Jurkat, Clone E6-1 (cell line): ENCODE measurements at regions not wholly inside any gene's neighbourhood (a gene's known extent, or its start where the extent isn't known, plus 50 kb on each side); places are given as distances from the start of the nearest gene placed in this dataset.
"Not testable (repeated sequence)": the region's sequence is repeated elsewhere in the genome, so short reads cannot be mapped to it uniquely, and the experiment has no call there.

ENCODE experiments used
- DNase-seq: peaks from one replicate; pipeline ENCODE4 v3.0.0-alpha.2; 2011; ENCODE audit warnings: low read depth, low spot score
- H3K4me3 ChIP-seq: 2 replicates; pipeline ENCODE4 v1.5.1; 2011; ENCODE audit warnings: mild to moderate bottlenecking, low read length, control low read depth, moderate library complexity

DNA sequence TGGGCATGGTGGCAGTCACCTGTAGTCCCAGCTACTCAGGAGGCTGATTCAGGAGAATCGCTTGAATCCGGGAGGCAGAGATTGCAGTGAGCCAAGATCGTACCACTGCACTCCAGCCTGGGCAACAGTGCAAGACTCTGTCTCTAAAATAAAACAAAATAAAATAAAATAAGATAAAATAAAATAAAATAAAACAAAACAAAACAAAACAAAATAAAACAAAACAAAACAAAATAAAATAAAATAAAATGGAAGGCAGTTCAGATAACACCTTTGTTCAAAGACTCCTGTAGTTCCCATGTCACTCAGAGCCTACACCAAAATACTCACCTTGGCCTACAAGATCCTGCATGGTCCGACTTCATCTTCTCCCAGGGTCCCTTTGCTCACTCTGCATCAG lies 61.3 kb downstream of the SYF2 start:
- H3K4me3 ChIP-seq, DNase-seq: not testable (repeated sequence)

DNA sequence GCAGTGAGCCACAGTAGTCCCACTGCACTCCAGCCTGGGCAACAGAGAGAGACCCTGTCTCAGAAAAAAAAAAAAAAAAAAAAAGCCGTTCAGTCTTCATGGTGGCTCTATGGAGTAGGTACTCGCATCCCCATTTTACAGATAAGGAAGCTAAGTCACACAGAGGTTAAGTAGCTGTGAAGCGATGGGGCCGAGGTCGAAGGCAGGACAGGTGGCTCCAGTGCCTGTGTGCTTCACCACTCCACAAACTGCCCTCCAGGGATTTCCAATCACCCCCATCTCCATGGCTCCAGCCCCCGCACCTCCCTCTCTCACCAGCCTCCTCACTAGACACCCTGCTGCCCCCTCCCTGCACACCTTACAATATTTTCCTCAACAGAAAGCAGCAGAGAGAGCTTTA lies 61.9 kb downstream of the SYF2 start:
- H3K4me3 ChIP-seq, result no peak overlapping the region
- DNase-seq, result no peak

DNA sequence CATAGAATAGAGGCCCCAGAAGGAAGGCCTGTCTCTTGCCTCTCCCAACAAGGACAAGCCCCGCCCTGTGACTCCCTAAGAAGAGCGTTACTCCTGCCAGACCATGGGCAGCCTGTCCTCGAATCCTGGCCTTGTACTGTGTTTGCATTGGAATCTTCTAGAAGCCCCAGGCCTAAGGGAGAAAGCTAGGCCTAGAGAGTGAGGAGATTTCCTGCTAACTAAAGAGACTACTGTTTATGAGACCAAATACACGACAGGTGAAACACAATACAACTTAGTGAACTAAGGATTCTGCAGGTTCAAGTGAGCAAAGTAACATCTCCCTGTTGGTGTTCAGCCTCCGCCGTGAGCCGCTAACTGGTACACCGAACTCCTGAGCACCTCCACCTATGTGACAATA lies 62.7 kb downstream of the SYF2 start:
- DNase-seq, result no peak

DNA sequence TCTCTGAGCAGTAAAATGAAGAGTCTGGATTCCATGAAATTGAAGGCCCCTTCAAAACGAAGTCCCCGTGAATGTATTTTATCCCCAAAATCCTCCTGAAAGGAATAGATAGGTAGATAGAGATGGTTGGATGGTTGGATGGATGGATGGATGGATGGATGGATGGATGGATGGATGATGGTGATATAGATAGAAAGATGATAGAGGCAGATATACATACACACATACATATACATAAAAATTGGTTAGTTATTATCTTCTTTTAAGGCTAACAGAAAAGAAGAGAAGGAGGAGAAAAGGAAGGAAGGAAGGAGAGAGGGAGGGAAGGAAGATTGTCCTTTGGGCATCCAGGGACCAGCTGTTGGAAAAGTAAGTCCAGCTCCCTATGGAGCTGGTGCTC lies 63.1 kb downstream of the SYF2 start:
- no peak overlapping the region for H3K4me3 ChIP-seq
- DNase-seq, result no peak

More for the DNA sequence above, 62.7 kb downstream of the SYF2 start:
- no peak overlapping the region for H3K4me3 ChIP-seq

DNA sequence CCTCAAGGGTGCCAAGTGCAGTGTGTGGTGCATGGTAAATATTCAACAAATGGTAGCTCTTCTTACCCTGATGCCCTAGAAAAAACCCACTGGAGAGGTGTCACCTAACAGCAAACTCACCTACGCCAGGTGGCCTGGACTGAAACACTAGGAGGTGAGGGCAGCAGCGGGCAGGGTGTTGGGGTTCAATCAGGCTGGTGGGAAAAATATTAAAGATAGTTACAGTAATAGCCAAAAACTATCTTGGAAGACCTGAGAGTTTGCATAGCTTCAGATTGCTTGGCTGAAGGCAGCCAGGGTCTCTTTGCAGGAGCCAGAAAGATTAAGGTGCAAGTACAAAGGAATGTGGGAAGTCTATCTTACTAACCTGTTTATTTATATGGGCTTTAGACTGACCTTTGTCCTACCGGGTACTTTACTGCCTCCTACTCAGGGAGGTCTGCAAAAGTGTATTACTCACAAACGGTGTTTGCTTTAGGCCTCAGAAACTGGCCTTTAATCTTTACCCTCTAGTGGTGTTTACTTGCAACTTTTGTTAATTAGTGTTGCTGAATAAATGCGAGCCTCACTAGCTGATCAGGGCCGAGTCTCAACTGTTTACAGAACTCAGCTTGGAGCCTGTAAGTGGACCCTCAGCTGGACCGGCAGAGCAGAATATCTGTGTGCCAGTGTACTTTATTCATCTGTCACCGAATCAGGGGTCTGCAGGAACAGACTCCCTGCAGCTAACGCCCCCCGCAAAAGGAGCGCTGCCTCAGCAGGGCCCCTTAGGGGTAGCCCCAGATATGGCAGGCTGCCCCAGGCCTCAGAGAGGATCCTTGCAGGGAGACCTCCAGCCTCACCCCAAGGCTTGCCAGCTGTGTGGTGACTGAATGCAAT lies 63.9 kb downstream of the SYF2 start:
- DNase-seq, result no peak
- H3K4me3 ChIP-seq, result no peak overlapping the region

DNA sequence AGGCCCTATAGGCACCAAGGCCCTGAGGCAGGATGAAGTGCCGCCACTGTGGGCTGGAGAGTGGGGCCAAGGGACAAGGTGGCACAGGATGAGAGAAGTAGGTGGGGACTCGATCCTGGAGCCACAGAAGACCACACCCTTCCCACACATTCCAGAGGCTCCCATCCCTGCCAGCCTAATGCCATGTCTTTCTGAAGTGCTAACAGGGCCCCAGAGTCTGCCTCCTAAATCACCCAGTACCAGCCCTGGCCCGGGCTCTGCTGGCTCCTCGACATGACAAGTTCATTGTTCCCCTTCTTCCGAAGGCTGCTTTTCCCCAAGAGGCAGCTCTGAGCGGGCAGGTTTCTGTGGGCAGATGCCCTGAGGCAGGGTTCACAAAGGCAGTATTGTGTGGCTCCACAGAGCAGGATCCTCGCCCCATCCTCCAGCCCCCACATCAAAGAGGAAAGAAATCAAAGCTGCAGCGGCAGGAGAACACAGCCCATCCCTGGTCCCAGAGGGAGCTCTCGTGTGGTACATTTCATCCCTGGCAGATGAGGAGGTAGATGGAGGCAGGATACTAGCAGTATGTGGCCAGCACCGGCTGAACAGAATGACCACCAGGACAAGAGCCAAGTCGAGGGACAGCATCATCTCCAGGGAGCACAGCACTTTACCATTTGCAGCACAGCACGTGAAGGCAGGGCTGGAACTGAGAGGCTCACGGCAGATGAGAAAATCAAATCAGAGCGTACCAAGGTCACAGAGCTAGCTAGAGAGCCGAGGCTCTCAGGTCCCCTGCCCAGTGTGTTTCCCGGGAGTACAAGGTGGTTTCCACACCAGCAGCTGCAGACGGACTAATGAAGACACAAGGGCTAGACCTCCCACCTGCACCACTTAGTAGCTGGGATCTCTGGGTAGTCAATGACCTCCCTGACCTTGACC lies 64.8 kb downstream of the SYF2 start:
- no peak for DNase-seq
- H3K4me3 ChIP-seq, result no peak overlapping the region

DNA sequence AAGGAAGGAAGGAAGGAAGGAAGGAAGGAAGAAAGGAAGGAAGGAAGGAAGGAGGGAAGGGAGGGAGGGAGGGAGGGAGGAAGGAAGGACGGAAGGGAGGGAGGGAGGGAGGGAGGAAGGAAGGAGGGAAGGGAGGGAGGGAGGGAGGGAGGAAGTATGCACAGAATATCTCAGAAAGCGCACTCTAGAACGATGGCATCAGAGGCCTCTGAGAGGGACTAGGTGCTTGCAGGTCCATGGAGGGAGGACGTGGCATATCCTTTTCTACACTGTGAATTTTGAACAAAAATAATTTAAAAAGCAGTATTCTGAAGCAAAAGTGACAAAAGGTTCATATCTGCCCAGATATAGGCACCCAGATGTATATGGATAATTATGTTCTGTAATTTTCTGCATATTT lies 65.5 kb downstream of the SYF2 start:
- DNase-seq, result no peak
- no peak overlapping the region for H3K4me3 ChIP-seq

DNA sequence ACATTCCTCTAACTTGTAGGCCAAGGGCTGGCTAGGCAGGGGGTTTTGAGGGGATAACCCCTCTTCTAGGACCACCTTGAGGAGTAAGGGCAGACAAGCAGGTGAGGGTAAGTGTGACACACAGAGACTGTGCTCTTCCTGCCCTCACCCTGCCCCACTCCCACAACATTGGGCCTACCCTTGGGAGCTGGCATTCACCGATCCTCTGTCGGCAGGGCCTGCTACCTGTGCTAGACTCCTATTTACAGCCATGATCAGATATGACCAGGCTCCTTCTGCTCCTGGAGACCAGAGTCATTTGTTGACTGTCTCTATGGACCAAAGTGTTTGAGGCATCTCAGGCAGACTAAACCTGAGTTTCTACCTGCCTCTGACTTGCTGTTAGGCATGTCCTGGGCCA lies 68.3 kb downstream of the SYF2 start:
- H3K4me3 ChIP-seq, result no peak overlapping the region
- DNase-seq, result no peak

DNA sequence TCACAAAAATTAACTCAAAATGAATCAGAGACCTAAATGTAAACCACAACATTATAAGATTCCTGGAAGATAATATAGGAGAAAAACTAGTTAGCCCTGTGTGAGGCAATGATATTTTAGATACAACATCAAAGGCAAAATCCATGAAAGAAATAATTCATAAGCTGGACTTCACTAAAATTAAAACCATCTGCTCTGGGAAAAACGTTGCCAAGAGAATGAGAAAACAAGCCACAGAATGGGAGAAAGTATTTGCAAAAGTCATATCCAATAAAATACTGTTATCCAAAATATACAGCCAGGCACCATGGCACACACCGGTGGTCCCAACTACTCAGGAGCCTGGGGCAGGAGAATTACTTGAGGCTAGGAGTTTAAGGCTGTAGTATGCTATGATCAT lies 70.3 kb downstream of the SYF2 start:
- H3K4me3 ChIP-seq, result no peak overlapping the region
- no peak for DNase-seq

DNA sequence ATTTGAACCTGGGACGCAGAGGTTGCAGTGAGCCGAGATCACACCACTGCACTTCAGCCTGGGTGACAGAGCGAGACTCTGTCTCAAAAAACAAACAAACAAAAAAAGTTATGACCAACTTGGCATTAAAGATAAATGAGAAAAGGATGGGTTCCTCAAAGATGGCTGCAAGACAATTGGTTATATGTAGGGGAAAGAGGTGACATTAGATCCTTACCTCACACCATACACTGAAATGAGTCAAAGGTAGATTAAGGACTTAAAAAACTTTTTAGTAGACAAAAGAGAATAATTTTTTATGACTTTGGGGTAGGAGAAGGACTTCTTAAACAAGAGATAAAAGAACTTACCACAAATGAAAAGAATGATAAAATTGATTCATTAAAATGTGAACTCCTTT lies 74.5 kb downstream of the SYF2 start:
- no peak for DNase-seq
- no peak overlapping the region for H3K4me3 ChIP-seq

DNA sequence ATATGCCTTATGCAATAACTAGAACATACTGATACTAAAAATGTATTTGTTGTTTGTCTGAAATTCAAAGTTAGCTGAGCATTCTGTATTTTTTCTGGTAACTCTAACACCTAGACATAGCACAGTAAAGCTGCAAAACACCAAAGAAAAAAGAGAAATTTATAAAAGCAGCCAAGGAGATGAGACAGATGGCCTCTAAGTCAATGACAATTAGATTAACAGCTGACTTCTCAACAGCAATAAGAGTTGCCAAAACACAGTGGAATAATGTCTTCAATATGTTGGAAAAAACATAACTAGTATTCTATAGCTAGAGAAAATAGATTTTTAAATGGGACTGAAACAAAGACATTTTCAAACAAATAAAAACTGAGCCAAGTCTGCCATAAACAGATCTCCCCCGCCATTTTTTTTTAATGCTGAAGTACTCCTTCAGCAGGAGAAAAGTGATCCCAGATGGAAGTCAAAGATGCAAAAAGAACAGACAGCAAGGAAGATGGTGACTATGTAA lies 81.3 kb downstream of the SYF2 start:
- DNase-seq, result no peak
- H3K4me3 ChIP-seq, result no peak overlapping the region

DNA sequence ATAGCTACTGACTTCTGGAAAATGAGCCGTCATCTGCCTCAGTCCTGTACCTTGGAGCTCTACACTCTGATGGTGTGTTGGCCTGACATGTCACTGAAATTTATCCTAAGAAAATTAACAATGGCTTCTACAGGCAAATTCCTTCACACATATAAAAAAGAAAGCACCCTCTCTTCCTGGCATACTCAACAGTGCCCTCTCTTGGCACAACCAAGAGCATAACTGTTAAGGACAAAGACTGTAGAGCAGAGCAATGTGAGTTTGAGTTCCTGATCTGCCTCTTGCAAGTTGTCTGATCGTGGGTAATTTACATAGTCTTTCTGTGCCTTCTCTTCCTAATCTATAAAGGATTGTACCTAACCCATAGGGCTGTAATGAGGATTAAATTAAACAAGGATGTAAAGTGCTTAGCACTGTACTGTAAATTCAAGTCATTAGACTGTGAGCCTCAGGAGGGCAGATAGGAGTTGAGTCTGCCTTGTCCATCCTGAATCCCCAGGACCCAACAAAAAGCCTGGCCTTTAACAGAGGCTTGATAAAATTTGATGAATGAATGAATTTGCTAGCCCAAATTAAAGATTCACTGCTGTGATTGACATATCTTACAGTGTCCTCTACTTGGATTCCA lies 83.5 kb downstream of the SYF2 start:
- no peak overlapping the region for H3K4me3 ChIP-seq
- peak; percentile 43 for DNase-seq

DNA sequence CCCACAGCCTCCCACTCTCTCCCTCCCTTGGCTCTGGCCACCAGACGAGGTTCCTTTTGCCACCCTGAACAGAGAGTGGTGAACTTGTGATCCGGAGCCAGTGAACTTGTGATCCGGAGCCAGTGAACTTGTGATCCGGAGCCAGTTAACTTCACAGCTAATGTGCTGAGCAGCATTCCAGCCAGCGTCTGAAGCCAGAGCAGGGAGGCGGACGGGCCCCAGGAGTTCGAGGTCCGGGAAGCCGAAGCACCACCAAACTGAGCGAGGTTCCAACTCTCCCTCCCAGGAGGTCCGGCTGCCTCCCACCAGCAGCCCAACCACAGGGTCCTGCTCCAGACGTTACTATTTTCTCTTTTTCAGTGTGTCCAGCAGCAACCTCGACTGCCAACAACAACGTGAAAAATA lies 85.8 kb downstream of the SYF2 start:
- H3K4me3 ChIP-seq, result no peak overlapping the region
- no peak for DNase-seq

DNA sequence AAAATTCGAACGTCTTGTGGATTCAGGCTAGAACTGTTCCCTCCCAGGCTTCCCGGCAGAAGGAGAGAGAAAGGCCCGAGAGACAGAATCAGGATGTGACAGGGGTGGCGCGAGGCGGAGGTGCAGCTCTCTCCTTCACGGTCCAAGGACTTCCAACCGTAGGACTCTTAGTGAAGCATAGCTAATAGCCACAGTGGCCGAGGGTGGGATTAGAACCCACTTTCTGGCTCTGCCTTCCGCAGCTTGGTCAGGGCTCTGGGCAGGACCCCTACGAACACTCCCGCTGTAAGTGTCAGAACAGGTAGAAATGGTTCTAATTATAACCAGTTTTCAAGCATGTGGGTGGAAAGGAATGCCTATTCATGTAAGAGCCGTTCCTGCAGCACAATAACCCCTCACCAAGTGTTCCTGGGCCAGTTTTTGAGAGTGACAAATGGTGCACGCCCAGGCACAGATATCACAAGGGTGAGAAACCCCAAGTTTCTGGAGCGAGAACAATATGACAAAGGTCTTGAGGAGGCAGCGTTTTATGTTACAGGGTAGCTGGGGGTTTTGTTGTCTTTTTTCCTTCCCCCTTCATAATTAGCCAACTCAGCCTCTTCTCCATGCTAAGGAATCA lies 86.4 kb downstream of the SYF2 start:
- no peak for DNase-seq
- no peak overlapping the region for H3K4me3 ChIP-seq

DNA sequence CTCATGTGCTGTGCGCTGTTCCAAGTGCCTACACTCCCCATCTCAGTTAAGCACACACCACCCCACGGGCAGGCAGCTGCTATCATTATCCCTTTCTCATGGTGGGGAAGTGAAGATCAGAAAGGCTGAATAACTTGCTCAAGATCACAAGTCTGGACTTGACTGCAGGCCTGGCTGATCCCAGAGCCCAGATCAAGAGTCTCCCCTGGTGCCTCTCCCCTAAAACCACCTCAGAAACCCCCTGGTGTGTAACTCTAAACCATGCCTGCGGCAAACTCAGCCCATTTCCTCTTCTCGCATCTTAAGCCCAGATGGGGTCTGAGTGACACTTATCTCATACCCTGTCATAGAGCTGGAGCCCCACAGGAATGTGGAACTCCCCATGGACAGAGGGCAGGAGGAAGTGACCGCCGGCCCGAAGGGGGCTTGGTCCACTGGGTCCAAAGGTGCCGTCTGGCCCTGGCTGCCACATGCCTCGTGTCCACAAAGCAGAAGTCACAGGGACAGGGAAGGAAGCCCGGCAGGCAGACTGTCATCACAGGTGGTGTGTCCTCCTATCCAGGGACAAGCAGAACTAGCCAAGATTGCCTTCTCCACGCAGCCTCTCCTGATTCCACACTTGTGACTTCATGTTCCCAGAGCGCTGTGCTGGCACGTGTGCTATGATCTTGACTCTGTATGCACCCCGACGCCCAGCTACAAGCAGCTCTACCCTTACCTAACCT lies 92.1 kb downstream of the SYF2 start:
- DNase-seq, result no peak
- H3K4me3 ChIP-seq, result no peak overlapping the region

DNA sequence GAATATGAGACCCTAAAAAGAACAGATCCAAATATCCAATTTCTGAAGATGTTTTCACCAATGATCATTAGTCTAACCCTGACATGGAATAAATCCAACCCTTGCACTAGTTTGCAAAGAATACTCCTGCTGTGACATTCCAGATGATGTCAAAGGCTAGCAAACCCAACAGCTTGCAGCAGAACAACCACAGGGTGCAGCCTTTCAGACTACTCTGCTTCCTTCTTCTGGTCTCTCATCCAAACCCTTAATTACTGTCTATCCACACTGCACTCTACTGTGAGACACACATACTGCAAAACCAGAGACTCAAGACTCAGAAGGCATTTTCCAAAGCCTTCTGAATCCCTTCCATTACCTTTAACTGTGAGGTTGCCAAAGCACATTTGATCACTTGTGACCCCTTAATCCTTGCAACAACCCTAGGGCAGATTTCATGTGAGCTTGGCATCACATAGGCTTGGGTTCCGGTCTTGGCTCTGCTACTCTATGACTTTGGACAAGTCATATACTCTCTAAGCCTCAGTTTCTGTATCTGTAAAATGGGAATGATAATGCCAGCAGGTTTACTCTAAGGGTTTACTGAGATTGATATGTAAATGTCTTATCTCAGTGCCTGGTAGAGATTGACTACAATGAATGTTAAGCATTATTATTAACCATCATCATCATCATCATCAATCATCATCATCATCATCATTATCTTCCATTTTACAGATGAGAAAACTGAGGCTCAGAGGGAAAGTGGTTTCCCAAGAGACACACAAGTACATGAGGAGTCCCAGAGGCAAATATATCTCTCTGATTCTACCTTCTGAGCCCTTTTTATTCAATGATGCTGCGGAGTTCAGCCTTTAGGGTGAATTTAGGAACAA lies 94.5 kb downstream of the SYF2 start:
- H3K4me3 ChIP-seq, result no peak overlapping the region
- no peak for DNase-seq

DNA sequence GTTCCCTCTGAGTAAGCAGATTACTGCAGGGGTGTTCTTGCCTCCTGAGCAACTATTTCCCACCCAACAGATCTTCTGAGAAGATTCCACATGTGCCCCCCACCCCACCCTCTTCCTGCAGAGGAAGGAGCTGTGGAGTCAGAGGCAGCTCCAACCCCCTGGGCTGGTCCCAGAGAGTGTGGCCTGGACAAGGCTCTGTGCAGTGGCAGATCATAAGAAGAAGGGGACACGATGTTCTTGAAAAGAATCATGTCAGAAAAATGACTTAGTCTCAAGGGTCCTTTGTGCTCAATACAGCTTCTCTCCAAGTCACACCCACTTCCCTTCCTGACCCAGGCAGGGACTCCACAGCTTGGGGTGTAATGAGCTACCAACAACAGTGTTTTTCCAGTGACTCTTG lies 95.2 kb downstream of the SYF2 start:
- DNase-seq, result no peak
- no peak overlapping the region for H3K4me3 ChIP-seq

DNA sequence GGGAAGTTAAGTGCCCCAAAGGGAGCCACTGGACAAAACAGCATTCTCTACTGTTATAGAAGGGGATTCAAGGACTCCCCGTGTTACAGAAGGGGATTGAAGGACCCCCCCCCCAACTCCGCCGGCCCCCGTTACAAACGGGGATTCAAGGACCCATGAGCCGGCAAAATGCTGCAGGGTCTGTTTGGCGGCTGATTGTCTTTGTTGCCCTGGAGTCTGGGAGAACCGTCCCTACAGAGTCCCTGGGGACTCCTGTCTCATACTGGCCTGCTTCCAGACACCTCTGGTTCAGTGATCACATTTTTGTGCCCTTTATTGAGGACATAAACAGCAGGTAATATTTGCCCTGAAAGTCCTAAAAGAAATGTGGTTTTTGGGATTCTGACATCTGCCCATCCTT lies 96.4 kb downstream of the SYF2 start:
- no peak for DNase-seq
- H3K4me3 ChIP-seq, result no peak overlapping the region
